ENCODE measurements at regions not wholly inside any gene's neighbourhood (a gene's known extent, or its start where the extent isn't known, plus 50 kb on each side); places are given as distances from the start of the nearest gene placed in this dataset.

GRCh38 chr1:163789911-163790310, 468.2 kb downstream of the NUF2 start:
- H3K27ac ChIP-seq: no peak overlapping the region
- TF ChIP-seq, protein P1, sequence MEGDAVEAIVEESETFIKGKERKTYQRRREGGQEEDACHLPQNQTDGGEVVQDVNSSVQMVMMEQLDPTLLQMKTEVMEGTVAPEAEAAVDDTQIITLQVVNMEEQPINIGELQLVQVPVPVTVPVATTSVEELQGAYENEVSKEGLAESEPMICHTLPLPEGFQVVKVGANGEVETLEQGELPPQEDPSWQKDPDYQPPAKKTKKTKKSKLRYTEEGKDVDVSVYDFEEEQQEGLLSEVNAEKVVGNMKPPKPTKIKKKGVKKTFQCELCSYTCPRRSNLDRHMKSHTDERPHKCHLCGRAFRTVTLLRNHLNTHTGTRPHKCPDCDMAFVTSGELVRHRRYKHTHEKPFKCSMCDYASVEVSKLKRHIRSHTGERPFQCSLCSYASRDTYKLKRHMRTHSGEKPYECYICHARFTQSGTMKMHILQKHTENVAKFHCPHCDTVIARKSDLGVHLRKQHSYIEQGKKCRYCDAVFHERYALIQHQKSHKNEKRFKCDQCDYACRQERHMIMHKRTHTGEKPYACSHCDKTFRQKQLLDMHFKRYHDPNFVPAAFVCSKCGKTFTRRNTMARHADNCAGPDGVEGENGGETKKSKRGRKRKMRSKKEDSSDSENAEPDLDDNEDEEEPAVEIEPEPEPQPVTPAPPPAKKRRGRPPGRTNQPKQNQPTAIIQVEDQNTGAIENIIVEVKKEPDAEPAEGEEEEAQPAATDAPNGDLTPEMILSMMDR (IDR thresholded peaks at IDR 0.05): no peak
- no peak for DNase-seq (ENCODE audit: low spot score)
- H3K4me3 ChIP-seq: no peak overlapping the region

DNA sequence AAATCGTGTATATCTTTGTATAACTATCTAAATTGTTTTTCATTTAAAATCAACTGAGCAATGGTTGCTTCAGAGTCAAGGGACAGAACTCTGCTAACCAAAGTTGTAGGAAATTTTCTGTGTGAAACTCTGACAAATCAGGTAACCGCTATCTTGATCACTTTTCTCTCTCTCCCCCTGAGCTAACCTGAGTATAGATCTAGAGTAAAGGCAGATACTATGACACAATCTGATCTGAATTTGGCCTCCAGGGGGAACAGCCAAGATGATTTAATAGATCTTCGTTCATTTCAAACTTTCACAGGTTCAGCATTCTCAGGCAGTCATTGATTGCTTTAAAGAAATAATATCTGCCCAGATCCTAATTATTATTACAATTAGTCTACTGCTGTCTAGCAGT, 472.8 kb downstream of the NUF2 start:
- TF ChIP-seq, protein P1 (IDR thresholded peaks at IDR 0.05): no peak
- no peak overlapping the region for H3K4me3 ChIP-seq
- no peak for DNase-seq (ENCODE audit: low spot score)
- H3K27ac ChIP-seq: no peak overlapping the region

DNA sequence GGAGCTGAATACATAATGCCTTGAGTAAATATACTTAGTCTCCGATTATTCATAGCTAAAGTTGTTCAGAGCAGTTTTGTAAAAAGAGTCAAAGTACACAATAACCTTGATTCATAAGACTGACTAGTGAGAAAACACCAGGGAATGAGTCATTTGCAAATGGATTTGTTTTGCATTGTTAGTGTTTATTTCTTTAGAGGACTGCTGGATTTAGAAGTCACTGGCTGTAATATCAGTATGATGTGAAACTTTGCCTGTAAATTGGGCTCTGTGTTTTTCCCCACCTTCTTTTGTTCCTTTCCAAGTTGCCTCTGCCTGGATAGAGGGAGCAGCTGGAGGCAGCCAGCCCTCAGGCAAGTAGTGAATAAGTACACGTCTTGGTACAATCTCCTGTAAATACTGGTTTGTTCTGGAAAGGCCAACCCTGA, 474.7 kb downstream of the NUF2 start:
- Histone ChIP-seq H3K4me3 (no peak overlapping the region), H3K27ac (no peak overlapping the region)
- no peak for DNase-seq (ENCODE audit: low spot score)
- TF ChIP-seq, protein P1 (IDR thresholded peaks at IDR 0.05): no peak

DNA sequence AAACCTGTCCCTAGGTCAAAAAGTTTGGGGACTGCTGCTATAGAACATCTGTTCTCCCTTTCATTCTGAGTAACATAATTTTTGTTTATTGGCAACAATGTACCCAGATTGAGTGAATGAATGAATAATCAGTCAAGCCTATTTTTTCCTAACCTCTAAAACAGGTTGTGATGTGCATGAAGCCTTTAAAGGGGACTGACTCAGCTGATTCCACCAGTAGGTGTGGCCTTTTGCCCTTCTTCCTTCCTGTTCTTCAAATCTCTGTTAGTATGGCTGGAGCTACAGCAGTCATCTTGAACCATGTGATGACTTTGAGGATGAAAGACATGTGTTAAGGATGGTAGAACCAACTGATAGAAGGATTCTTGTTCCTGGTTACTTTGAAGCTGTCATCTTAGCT, 476.1 kb downstream of the NUF2 start:
- H3K4me3 ChIP-seq: no peak overlapping the region
- TF ChIP-seq, protein P1 (IDR thresholded peaks at IDR 0.05): no peak
- no peak for DNase-seq (ENCODE audit: low spot score)
- no peak overlapping the region for H3K27ac ChIP-seq

DNA sequence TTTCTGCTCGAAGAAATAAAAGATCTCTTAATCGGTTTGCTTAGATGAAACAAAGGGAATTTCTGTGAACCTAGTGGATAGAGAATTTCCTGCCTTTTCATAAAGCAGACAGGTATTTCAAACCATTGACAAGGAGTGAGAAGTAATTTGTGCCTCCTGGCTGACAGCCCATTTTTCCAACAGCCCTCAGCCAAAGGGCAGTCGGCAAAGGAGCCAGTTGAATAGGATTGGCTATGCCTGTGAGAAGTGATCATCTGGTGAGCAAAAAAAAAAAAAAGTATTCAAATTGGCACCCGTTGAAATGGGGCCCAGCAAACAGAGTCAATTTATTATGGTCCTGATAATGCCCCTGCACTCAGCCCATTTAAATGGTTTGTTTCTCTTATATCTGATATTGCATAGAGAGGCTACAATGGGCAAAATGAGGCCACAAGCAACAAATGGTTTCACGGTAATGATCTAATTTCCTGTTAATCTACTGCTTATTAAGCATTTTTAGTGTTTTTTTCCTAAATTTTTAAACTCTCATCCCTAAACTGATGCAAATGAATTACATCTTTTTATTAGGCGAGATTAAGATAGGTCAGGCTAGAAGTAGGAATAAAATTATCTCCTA, 477.5 kb downstream of the NUF2 start:
- no peak overlapping the region for H3K4me3 ChIP-seq
- DNase-seq (ENCODE audit: low spot score): no peak
- H3K27ac ChIP-seq: no peak overlapping the region
- TF ChIP-seq, protein P1 (IDR thresholded peaks at IDR 0.05): no peak

DNA sequence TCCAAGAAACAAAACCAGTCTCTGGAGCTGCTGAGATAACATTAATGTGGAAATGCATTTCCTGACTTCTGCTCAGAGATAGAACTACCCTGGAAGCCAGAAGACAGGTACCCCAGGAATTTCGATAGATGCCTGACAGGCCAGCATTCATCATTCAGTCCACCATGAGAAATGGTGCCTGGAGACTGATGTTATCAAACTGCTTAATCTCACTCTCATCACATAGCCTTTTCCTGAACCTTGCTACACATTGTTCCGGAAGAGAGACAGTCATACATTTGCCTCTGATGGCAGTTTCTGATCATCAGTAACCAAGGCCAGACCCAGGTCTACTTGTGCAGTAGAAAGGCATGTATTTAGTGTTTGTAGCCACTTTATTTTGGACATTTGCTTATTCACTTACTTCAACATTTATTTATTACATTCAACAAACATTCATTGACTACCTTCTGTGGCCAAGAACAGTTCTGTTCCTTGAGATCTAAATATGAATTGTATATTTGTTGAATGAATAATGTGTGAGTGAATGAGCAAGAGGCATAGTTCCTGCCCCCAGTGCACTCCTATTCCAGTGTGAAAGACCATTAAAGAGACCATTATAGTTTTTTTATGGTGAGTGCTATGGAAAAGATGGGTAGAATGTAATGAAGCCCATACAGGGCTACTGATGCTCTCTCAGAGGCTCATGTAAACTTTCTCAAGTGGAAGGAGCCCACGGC, 485.7 kb downstream of the NUF2 start:
- TF ChIP-seq, protein P1 (IDR thresholded peaks at IDR 0.05): no peak
- Histone ChIP-seq H3K4me3 (no peak overlapping the region), H3K27ac (no peak overlapping the region)
- DNase-seq (ENCODE audit: low spot score): no peak

GRCh38 chr1:163813251-163813650, 491.5 kb downstream of the NUF2 start:
- H3K27ac ChIP-seq: no peak overlapping the region
- no peak for DNase-seq (ENCODE audit: low spot score)
- no peak overlapping the region for H3K4me3 ChIP-seq
- TF ChIP-seq, protein P1 (IDR thresholded peaks at IDR 0.05): no peak

All from coronary artery (tissue), 2 donors.